Stimulated activated effector memory CD8-positive, alpha-beta T cell treated with anti-CD3 and anti-CD28 coated beads, Interleukin-12 subunit alpha, Interleukin-12 subunit beta, amount 100 ng/mL, for 72 hours (primary cell): ENCODE measurements at regions not wholly inside any gene's neighbourhood (a gene's known extent, or its start where the extent isn't known, plus 50 kb on each side); places are given as distances from the start of the nearest gene placed in this dataset.
A peak's percentile ranks its signal among the peaks of the same experiment; 100 is the strongest.

Experiments used
- ATAC-seq: fragments of 150-1000 bp; cut with Tn5 transposase; 2 replicates; pipeline ENCODE4 v1.10.0; 2021
- DNase-seq, 2 donors: peaks; one replicate each; pipeline ENCODE4 v3.0.0; 2021 to 2022; ENCODE audit warnings: low spot score in 2 of 2
- H3K27ac Mint-ChIP-seq: one replicate; pipeline ENCODE4 v1.8.0; 2022; ENCODE audit warnings: mild to moderate bottlenecking, mixed read lengths
- H3K36me3 Mint-ChIP-seq: one replicate; pipeline ENCODE4 v1.8.0; 2022; ENCODE audit warnings: mild to moderate bottlenecking, mixed read lengths
- H3K4me1 Mint-ChIP-seq: one replicate; pipeline ENCODE4 v1.8.0; 2022; ENCODE audit warnings: mixed read lengths
- H3K4me3 Mint-ChIP-seq: one replicate; pipeline ENCODE4 v1.8.0; 2022; ENCODE audit warnings: mild to moderate bottlenecking, mixed read lengths
- H3K9me3 Mint-ChIP-seq: one replicate; pipeline ENCODE4 v1.8.0; 2022; ENCODE audit warnings: mixed read lengths

DNA sequence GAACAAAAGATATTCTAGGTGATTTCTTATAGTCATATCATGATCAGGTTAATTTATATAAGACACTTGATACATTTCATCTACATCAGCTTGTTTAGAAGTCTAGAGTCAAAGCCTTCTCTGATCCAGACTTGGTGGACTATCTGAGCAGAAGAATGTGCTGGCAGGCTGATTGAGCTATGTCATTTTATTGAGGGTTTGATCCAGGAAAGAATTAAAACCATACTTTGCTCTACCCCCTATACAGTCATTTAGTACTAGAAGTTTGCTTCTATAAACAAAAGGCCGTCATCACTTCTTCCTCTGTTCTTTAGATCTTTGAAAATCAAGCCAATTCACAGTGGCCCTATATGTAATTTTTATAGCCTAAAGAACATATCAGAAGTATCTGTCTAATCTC, 173.1 kb upstream of the PITX2 start:
- Mint-ChIP-seq H3K27ac (no peak overlapping the region), H3K36me3 (no peaks in the 10 kb centered on the region), H3K4me3 (no peak overlapping the region), H3K4me1 (no peaks in the 10 kb centered on the region), H3K9me3 (peaks cover 6% of the 10 kb centered on the region)
- DNase-seq = no peak
- ATAC-seq = no peak

DNA sequence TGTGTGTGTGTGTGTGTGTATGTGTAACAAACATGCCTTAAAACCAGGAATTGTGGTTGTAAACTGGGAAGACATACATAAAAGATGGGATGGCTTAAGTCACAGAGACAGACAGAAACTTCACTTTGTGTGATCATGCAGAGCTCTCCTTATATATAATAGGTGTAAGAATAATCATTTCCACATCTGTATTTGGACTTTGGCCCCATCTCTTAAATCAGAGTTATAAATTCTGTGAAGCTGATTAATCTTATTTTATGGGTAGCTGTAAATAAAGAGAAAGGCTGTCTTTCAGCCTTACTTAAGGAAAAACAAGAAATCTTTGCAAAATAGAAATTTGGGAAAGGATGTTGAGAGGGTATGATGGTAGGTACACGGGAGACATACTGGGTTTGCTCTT, 174.6 kb upstream of the PITX2 start:
- Mint-ChIP-seq H3K4me1 (no peaks in the 10 kb centered on the region), H3K4me3 (no peak overlapping the region), H3K27ac (no peak overlapping the region), H3K9me3 (peaks cover 7% of the 10 kb centered on the region), H3K36me3 (no peaks in the 10 kb centered on the region)
- no peak for ATAC-seq
- DNase-seq = no peak

DNA sequence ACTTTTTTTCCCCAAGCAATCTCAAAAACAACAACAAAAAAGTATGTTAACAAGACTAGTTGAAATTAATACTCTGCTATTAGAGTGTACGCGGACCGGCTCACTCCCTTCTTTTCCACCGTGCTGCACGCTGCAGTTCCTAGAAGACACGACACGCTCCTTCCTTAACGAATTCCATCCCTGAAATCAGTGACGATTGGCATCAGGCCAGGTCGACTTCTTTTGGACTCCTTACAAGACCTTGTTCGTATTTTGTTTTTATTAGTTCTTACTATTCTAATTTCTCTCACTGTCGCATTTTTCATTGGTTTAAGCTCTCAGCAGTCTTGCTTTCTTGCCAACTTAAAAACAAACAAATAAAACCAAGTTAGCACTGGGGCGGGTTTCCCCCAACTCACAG, 175.8 kb upstream of the PITX2 start:
- no peak overlapping the region for H3K4me3 Mint-ChIP-seq
- ATAC-seq = no peak

DNA sequence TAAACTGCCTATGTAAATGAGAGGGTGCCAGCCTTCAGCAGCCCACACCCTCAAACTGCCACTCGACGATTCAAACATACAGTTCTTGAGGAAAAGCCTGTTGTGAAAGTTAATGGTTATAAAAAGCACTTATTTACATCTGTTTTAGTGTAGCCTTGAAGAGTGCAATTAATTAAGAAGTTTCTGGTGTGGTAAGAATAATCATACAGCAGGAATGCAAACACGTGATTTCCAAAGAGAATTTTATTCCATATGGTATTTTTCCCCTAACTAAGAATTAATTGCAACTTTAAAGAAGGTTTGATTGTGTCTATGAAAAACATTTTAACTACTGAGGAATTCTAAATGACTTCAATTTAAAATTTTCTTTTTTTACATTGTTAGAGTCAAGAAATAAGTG, 176.3 kb upstream of the PITX2 start:
- ATAC-seq (no peak), DNase-seq (no peak)
- Mint-ChIP-seq H3K36me3 (no peaks in the 10 kb centered on the region), H3K27ac (no peak overlapping the region), H3K4me3 (no peak overlapping the region), H3K9me3 (peaks cover 7% of the 10 kb centered on the region), H3K4me1 (no peaks in the 10 kb centered on the region)

More for the DNA sequence above, 175.8 kb upstream of the PITX2 start:
- no peak overlapping the region for H3K27ac Mint-ChIP-seq
- no peak for DNase-seq
- H3K9me3 Mint-ChIP-seq = peaks cover 7% of the 10 kb centered on the region
- H3K36me3 Mint-ChIP-seq = no peaks in the 10 kb centered on the region
- no peaks in the 10 kb centered on the region for H3K4me1 Mint-ChIP-seq

DNA sequence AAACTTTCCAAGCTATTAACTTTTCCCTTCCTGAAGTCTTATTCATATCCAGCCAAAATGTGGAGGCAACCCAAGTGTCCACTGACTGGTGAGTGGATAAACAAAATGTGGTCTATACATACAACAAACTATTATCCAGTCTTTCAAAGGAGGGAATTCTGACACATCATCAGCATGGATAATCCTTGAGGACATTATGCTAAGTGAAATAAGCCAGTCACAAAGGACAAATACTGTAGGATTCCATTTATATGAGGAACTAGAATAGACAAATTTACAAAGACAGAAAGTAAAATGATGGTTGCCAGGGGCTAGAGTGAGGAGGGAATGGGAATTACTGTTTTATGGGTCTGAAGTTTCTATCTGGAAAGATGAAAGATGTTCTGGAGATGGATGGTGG, 178.7 kb upstream of the PITX2 start:
- no peak for ATAC-seq
- H3K36me3 Mint-ChIP-seq = no peaks in the 10 kb centered on the region
- H3K27ac Mint-ChIP-seq = no peak overlapping the region
- H3K4me3 Mint-ChIP-seq = no peak overlapping the region
- peaks cover 7% of the 10 kb centered on the region for H3K9me3 Mint-ChIP-seq
- no peak for DNase-seq
- H3K4me1 Mint-ChIP-seq = no peaks in the 10 kb centered on the region

DNA sequence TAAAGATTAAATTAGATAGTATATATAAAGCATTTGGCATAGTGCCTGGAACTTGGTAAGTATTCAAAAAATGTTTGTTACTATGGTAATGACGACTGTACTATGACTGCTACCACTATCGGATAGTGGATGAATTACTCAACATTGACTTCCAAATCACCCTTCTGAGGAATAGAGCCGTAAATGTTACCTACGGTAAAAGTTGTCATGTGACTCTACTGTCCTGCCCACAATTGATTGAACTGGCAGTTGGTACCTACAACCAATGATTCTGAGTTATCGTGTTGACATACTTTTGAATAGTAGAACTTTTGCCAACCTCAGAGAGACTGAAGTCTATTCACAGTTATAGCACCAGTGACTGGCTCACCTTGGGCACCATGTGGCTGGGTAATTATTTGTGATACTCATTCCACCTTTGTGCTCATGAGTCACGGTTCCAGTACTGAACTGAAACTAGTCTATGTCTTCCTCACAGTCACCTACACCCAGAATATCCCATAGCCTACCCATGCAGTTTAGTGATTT, 185.5 kb upstream of the PITX2 start:
- DNase-seq (no peak), ATAC-seq (no peak)
- Mint-ChIP-seq H3K9me3 (peaks cover 3% of the 10 kb centered on the region), H3K27ac (no peak overlapping the region), H3K4me1 (no peaks in the 10 kb centered on the region), H3K4me3 (no peak overlapping the region), H3K36me3 (no peaks in the 10 kb centered on the region)

DNA sequence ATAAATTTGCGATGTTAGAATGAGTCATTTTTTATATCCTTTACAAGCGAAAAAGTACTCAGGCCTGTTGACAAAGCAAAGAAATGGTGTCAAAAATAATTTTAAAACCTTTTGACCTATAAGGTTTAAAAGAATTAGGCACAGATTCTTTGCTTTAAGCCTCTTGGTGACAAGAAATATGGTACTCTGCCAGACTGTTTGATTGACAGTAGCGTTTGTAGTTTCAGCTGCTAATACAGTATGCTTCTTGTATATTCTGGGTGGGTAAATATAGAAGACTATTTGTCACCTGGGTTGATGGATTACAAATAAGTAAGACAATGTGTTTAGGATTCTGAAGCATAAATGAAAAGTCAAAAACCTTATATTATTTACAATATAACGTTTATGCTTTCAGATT, 193.1 kb upstream of the PITX2 start:
- no peaks in the 10 kb centered on the region for H3K36me3 Mint-ChIP-seq
- H3K27ac Mint-ChIP-seq = no peak overlapping the region
- H3K9me3 Mint-ChIP-seq = peaks cover 8% of the 10 kb centered on the region
- ATAC-seq = no peak
- no peak overlapping the region for H3K4me3 Mint-ChIP-seq
- DNase-seq = no peak
- H3K4me1 Mint-ChIP-seq = no peaks in the 10 kb centered on the region

DNA sequence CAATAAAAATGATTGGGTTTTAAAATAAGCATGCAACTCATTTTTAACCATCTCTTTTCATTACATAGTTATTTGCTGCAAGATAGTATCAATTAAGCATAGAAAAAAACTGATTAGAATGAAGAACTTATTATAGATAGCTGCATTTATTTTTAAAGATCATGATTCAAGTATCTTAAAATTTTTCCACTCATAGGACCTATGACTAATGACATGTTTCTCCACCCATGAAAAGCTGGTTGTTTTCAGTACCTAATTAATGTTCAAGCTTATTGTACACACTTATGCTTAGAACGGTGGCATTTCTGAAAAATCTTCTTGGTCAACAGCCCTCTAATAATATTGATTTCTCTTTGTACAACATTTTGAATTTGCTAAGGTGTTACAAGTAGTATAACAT, 193.5 kb upstream of the PITX2 start:
- H3K9me3 Mint-ChIP-seq = peaks cover 8% of the 10 kb centered on the region
- no peaks in the 10 kb centered on the region for H3K4me1 Mint-ChIP-seq
- ATAC-seq = no peak
- H3K36me3 Mint-ChIP-seq = no peaks in the 10 kb centered on the region
- H3K27ac Mint-ChIP-seq = no peak overlapping the region
- no peak overlapping the region for H3K4me3 Mint-ChIP-seq
- no peak for DNase-seq

DNA sequence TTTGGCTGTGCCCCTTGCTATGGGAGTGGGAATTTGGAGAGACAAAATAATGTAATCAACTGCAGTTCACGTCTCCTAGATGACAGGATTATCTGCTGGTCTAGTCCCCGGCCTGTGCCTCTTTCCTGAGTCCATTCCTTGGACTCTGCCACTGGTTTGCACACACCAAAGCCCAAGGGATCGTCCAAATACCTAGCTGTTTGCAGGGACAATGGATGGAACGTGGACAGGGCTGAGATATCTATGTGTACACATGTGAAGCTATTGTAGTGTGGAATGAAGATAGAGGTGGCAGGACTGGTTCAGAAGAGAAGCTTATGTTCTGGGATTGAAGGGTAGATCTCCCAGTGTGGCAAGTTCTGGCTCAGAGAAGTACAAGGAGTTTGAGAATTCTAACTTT, 198.3 kb upstream of the PITX2 start:
- H3K4me1 Mint-ChIP-seq = no peaks in the 10 kb centered on the region
- peak; percentile 31 for ATAC-seq
- H3K36me3 Mint-ChIP-seq = no peaks in the 10 kb centered on the region

DNA sequence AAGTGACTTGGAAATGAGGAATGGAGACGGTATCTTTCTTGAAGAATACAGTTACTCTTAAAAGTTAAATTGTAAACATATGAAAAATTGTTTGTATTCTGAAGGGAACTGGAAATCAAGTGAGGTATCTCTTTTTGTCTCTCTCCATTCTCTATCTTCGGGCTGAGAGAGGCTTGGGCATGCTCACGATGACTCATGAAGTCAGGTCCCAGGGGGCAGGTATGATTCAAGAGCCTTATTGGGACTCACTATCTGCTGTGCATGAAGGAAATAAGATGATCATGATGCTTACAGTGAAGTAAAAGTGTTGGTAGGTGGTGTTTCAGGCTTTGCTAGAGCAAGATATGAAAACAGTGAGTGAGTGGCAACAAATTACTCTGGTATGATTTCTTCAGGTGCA, 200.4 kb upstream of the PITX2 start:
- ATAC-seq (no peak), DNase-seq (no peak)
- Mint-ChIP-seq H3K4me3 (no peak overlapping the region), H3K4me1 (no peaks in the 10 kb centered on the region), H3K9me3 (peaks cover 5% of the 10 kb centered on the region), H3K36me3 (no peaks in the 10 kb centered on the region), H3K27ac (no peak overlapping the region)

More for the DNA sequence above, 198.3 kb upstream of the PITX2 start:
- Mint-ChIP-seq H3K9me3 (peaks cover 5% of the 10 kb centered on the region), H3K27ac (no peak overlapping the region), H3K4me3 (no peak overlapping the region)
- no peak for DNase-seq

DNA sequence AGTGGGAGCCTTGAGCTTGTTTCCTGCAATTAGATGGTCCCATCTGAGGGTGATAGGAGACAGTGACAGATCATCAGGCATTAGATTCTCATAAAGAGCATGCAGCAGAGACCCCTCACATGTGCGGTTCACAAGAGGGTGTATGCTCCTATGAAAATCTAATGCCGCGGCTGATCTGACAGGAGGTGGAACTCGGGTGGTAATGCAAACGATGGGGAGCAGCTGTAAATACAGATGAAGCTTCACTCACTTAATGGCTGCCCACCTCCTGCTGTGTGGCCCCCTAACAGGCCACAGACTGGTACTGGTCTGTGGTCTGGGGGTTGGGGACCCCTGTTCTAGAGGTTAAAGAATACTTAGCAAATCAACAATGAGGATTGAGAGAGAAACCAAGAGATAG, 201.5 kb upstream of the PITX2 start:
- H3K27ac Mint-ChIP-seq = no peak overlapping the region
- ATAC-seq = no peak
- DNase-seq = no peak
- peaks cover 5% of the 10 kb centered on the region for H3K9me3 Mint-ChIP-seq
- no peaks in the 10 kb centered on the region for H3K4me1 Mint-ChIP-seq
- H3K36me3 Mint-ChIP-seq = no peaks in the 10 kb centered on the region
- H3K4me3 Mint-ChIP-seq = no peak overlapping the region

DNA sequence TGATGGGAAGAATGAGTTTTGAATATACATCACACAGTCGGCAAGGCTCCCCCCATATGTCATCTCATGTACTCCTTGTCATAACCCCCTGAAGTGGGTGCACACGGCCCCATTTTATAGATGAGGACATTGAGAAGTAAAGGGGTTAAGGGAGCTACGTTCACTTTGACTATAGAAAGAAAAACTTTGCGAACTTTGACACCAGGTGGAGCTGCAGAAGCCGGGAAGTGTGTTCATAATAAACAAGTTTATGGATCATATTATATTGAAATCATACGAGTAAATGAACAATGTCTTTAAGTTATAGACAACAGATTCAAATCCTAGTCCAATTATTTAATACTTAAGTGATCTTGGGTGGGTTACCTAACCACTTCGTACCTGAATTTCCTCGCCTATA, 203.8 kb upstream of the PITX2 start:
- Mint-ChIP-seq H3K4me1 (no peaks in the 10 kb centered on the region), H3K27ac (no peak overlapping the region), H3K9me3 (peaks cover 5% of the 10 kb centered on the region), H3K36me3 (no peaks in the 10 kb centered on the region), H3K4me3 (no peak overlapping the region)
- no peak for ATAC-seq
- no peak for DNase-seq

DNA sequence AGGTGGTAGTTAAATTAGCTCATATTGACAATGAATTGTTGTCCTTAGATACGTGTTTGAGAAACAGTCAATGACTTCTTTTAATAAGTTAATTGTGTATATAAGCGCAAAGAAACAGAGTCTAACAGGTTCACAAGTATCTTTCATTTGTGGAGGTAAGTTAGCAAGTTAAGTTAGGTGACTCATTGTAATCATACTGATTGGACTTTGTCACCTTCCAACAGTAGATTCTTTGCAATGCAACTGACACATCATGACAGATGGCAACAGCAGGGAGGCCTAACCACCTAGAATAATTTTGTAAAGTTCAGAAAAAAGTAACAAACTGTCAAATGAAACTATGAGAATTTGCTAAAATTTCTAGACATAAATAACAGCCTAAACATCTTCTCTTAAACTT, 207.6 kb upstream of the PITX2 start:
- Mint-ChIP-seq H3K4me1 (no peaks in the 10 kb centered on the region), H3K9me3 (peaks cover 4% of the 10 kb centered on the region), H3K27ac (no peak overlapping the region), H3K4me3 (no peak overlapping the region), H3K36me3 (no peaks in the 10 kb centered on the region)
- DNase-seq (no peak), ATAC-seq (no peak)

DNA sequence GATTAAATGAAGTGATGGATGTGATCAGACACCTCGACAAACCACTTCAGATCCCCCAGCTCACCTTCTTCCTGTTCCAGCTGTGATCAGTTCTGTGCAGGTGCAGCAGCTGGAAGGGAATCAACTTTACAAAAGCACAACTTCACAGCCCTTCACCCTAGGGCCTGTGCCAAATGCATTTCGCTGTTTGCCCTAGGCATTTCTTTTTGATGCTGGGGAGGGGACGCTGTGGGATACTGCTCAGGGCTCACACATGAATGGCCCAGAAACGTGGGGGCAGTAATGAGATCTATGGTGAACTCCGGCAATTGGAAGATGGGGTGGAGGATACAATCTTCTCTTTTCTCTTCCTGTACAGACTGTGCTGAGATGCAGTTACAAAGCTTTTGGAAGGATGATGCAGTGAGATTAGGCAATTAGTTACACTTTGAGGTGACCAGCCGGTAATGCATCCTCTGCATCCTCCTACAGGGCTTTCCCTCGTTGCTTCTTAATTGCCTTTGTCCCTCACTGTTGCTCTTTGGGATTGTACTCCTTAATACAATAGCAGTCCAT, 215.1 kb upstream of the PITX2 start:
- ATAC-seq (peak; percentile 16), DNase-seq (no peak)
- Mint-ChIP-seq H3K4me1 (no peaks in the 10 kb centered on the region), H3K36me3 (no peaks in the 10 kb centered on the region), H3K4me3 (no peak overlapping the region), H3K9me3 (peaks cover 3% of the 10 kb centered on the region), H3K27ac (no peak overlapping the region)

DNA sequence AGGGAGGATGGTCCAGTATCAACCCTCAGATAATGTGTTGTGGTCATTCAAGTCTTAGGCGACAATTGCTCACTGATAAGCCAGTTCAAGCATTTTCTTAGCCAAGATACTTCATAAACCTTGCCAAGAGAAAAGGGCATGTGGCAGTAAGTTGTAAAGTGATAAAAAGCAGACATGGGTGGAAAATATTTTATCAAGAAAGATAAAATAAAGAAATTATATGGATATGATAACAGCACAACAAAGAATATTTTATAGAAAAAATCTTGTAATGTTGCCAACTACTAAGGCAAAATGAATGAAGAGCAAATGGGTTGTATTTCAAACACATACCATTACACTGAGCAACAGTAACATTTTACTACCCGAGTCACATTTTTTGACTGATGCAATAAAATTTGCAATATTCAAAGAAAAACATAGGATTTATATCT, 217.4 kb upstream of the PITX2 start:
- Mint-ChIP-seq H3K4me1 (no peaks in the 10 kb centered on the region), H3K9me3 (peaks cover 3% of the 10 kb centered on the region), H3K4me3 (no peak overlapping the region), H3K27ac (no peak overlapping the region), H3K36me3 (no peaks in the 10 kb centered on the region)
- DNase-seq (no peak), ATAC-seq (no peak)

DNA sequence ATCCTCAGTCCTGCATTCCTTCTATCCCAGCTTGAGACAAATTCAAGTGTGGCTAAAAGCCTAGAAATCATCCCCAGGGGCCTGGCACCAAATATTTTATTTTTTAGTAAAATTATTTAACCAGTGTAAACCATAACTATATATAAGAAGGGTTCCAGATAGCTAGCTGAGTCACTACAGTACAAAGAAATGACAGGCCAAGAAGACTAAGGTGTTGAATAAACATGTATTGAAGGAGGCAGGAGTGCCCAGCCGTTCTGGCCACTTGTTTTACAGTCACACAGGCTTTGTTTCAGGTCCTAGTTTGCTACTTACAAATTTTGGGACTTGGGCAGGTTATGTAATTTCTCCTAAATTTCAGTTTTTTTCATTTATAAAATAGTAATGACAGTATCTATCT, 225.9 kb upstream of the PITX2 start:
- DNase-seq = no peak
- no peaks in the 10 kb centered on the region for H3K36me3 Mint-ChIP-seq
- ATAC-seq = no peak
- H3K4me1 Mint-ChIP-seq = no peaks in the 10 kb centered on the region
- no peaks in the 10 kb centered on the region for H3K9me3 Mint-ChIP-seq
- H3K4me3 Mint-ChIP-seq = no peak overlapping the region
- no peak overlapping the region for H3K27ac Mint-ChIP-seq

DNA sequence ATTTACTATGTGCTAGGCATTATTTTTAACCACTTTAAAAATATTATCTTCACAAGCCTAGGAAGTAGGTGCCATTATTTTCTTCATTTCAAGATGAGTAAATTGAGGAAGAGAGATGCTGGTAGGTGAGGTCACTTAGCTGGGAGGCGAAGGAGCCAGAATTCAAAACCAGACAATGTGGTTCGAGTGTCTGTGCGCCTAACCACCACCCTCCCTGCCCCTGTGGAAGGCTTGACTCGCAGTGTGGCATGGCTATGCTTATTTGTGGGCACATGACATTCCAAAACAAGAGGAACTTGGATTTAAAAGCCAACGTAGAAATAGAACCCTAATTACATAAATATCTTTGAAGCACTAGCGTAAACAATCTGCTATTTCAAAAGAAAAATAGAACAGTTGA, 226.6 kb upstream of the PITX2 start:
- ATAC-seq (no peak), DNase-seq (no peak)
- Mint-ChIP-seq H3K4me1 (no peaks in the 10 kb centered on the region), H3K4me3 (no peak overlapping the region), H3K9me3 (no peaks in the 10 kb centered on the region), H3K36me3 (no peaks in the 10 kb centered on the region), H3K27ac (no peak overlapping the region)
